H1 (cell line): ENCODE measurements at regions not wholly inside any gene's neighbourhood (a gene's known extent, or its start where the extent isn't known, plus 50 kb on each side); places are given as distances from the start of the nearest gene placed in this dataset.

Source experiments
- CTCF ChIA-PET: fragments of 300-600 bp; sonication (Branson Sonifier 250); formaldehyde crosslinking; loops from one replicate; lab custom pipeline; 2021; ENCODE audit not compliant: partially characterized antibody; lab: Charles Lee
- POLR2A ChIA-PET: fragments of 300-600 bp; sonication (Branson Sonifier 250); formaldehyde crosslinking; loops from one replicate; lab custom pipeline; 2021; ENCODE audit warnings: inconsistent platforms; ENCODE audit not compliant: partially characterized antibody; lab: Charles Lee
- DNase-seq, 2 experiments: peaks; one replicate each; pipeline versions ENCODE4 v3.0.0 to v3.0.0-alpha.2; 2010 to 2022; ENCODE audit warnings: low spot score in 2 of 2, low read depth in 1 of 2, mixed read lengths in 1 of 2
- FAIRE-seq: peaks from 2 replicates; lab custom pipeline; 2011; peaks lifted over from hg19 to GRCh38; lab: Jason Lieb, UNC
- H2AFZ ChIP-seq: 2 replicates; pipeline ENCODE4 v1.8.1; 2012; ENCODE audit warnings: low read length, inconsistent platforms
- H2AK5ac ChIP-seq: 2 replicates; pipeline ENCODE4 v1.6.1; 2013; ENCODE audit warnings: low read depth, low read length
- H2BK120ac ChIP-seq: replicated peaks from 2 replicates; pipeline ENCODE3; 2013; ENCODE audit warnings: low read depth, low read length, inconsistent platforms
- H2BK12ac ChIP-seq: 2 replicates; pipeline ENCODE4 v1.6.1; 2013; ENCODE audit warnings: low read depth, low read length
- H2BK15ac ChIP-seq: 2 replicates; pipeline ENCODE4 v1.6.1; 2013; ENCODE audit warnings: low read length
- H2BK20ac ChIP-seq: 2 replicates; pipeline ENCODE4 v1.6.1; 2013; ENCODE audit warnings: low read length
- H2BK5ac ChIP-seq: 2 replicates; pipeline ENCODE4 v1.6.1; 2013; ENCODE audit warnings: low read depth, low read length
- H3K14ac ChIP-seq: 2 replicates; pipeline ENCODE4 v1.6.1; 2013; ENCODE audit warnings: inconsistent platforms; ENCODE audit not compliant: insufficient read length
- H3K18ac ChIP-seq: 2 replicates; pipeline ENCODE4 v1.6.1; 2013; ENCODE audit warnings: low read length; ENCODE audit errors: extremely low read depth
- H3K23ac ChIP-seq: 2 replicates; pipeline ENCODE4 v1.6.1; 2013; ENCODE audit warnings: inconsistent platforms; ENCODE audit not compliant: insufficient read length
- H3K23me2 ChIP-seq: 2 replicates; pipeline ENCODE4 v1.6.1; 2013; ENCODE audit warnings: low read depth, low read length
- H3K27ac ChIP-seq: 2 replicates; pipeline ENCODE4 v1.6.1; 2011; ENCODE audit warnings: low read depth, low read length, inconsistent platforms
- H3K27me3 ChIP-seq, 4 experiments: replicated peaks in 1 of 4; 1 replicate in 1 of 4; 2 replicates in 3 of 4; pipeline versions ENCODE4 v1.6.1 to v1.8.1; 2011 to 2013; ENCODE audit warnings: low read length in 3 of 4, mild to moderate bottlenecking in 3 of 4, inconsistent platforms in 2 of 4, mixed read lengths in 2 of 4, moderate library complexity in 1 of 4; ENCODE audit not compliant: control insufficient read depth in 3 of 4, insufficient read depth in 3 of 4; ENCODE audit errors: extremely low read depth in 1 of 4
- H3K36me3 ChIP-seq, 4 experiments: 2 replicates each; pipeline versions ENCODE4 v1.6.1 to v1.8.1; 2011 to 2013; ENCODE audit warnings: mild to moderate bottlenecking in 4 of 4, low read length in 3 of 4, moderate library complexity in 2 of 4, control low read depth in 1 of 4, inconsistent platforms in 1 of 4; ENCODE audit not compliant: insufficient read depth in 4 of 4, control insufficient read depth in 2 of 4
- H3K4ac ChIP-seq: replicated peaks from 2 replicates; pipeline ENCODE3; 2013; ENCODE audit warnings: low read length, low read depth, mixed read lengths, inconsistent platforms; ENCODE audit not compliant: insufficient read length
- H3K4me1 ChIP-seq, 4 experiments: replicated peaks in 1 of 4; 1 replicate in 1 of 4; 2 replicates in 3 of 4; pipeline versions ENCODE4 v1.6.1 to v1.8.1; 2011 to 2013; ENCODE audit warnings: low read length in 3 of 4, inconsistent platforms in 2 of 4, mixed read lengths in 1 of 4; ENCODE audit not compliant: insufficient read depth in 4 of 4, control insufficient read depth in 3 of 4
- H3K4me2 ChIP-seq, 2 experiments: 2 replicates each; pipeline versions ENCODE4 v1.6.1 to v1.8.1; 2011 to 2013; ENCODE audit warnings: low read depth in 2 of 2, low read length in 2 of 2, control low read depth in 1 of 2, inconsistent platforms in 1 of 2, mild to moderate bottlenecking in 1 of 2; ENCODE audit not compliant: insufficient read depth in 1 of 2
- H3K4me3 ChIP-seq, 4 experiments: fragments of 200-600, 300-600 bp in 1 of 4; sonication (generic), shearing (Covaris generic), sonication (Bioruptor Twin) in 1 of 4; 2 replicates each; pipeline versions ENCODE4 v1.5.1 to v1.8.1; 2011 to 2016; ENCODE audit warnings: low read length in 4 of 4, low read depth in 3 of 4, control low read depth in 2 of 4, inconsistent platforms in 2 of 4, mild to moderate bottlenecking in 2 of 4, mixed read lengths in 1 of 4, moderate library complexity in 1 of 4; ENCODE audit not compliant: insufficient read depth in 2 of 4; ENCODE audit errors: extremely low read depth in 1 of 4
- H3K56ac ChIP-seq: replicated peaks from 2 replicates; pipeline ENCODE3; 2013; ENCODE audit warnings: low read depth, mild to moderate bottlenecking, mixed read lengths, low read length, inconsistent platforms; ENCODE audit not compliant: insufficient read length
- H3K79me1 ChIP-seq: 2 replicates; pipeline ENCODE4 v1.6.1; 2013; ENCODE audit warnings: low read depth, low read length, control low read depth
- H3K79me2 ChIP-seq, 2 experiments: 2 replicates each; pipeline versions ENCODE4 v1.6.1 to v1.8.1; 2012 to 2013; ENCODE audit warnings: low read length in 2 of 2, mild to moderate bottlenecking in 2 of 2, inconsistent platforms in 1 of 2; ENCODE audit not compliant: insufficient read depth in 2 of 2, control insufficient read depth in 1 of 2
- H3K9ac ChIP-seq, 4 experiments: replicated peaks in 1 of 4; 1 replicate in 1 of 4; 2 replicates in 3 of 4; pipeline versions ENCODE4 v1.6.1 to v1.8.1; 2011 to 2013; ENCODE audit warnings: low read depth in 3 of 4, low read length in 3 of 4, control low read depth in 2 of 4, mild to moderate bottlenecking in 2 of 4, moderate library complexity in 2 of 4, inconsistent platforms in 1 of 4; ENCODE audit errors: extremely low read depth in 1 of 4
- H3K9me3 ChIP-seq, 2 experiments: 2 replicates each; pipeline versions ENCODE4 v1.6.1 to v1.8.1; 2012 to 2013; ENCODE audit warnings: mild to moderate bottlenecking in 2 of 2, moderate library complexity in 2 of 2, control low read depth in 1 of 2, inconsistent platforms in 1 of 2, low read depth in 1 of 2, low read length in 1 of 2, mixed read lengths in 1 of 2; ENCODE audit not compliant: insufficient read depth in 2 of 2
- H4K20me1 ChIP-seq, 2 experiments: replicated peaks in 1 of 2; 2 replicates each; pipeline versions ENCODE3 to v1.8.1; 2011 to 2013; ENCODE audit warnings: inconsistent platforms in 2 of 2, low read length in 2 of 2, mild to moderate bottlenecking in 1 of 2; ENCODE audit not compliant: insufficient read depth in 2 of 2, control insufficient read depth in 1 of 2
- H4K5ac ChIP-seq: 2 replicates; pipeline ENCODE4 v1.6.1; 2013; ENCODE audit warnings: low read length, low read depth, mixed read lengths, inconsistent platforms; ENCODE audit not compliant: insufficient read length
- H4K8ac ChIP-seq: 2 replicates; pipeline ENCODE4 v1.8.0; 2013; ENCODE audit warnings: mild to moderate bottlenecking, moderate library complexity, low read length, inconsistent platforms; ENCODE audit not compliant: insufficient read depth; ENCODE audit errors: extremely low read depth
- H4K91ac ChIP-seq: replicated peaks from 2 replicates; pipeline ENCODE3; 2013; ENCODE audit warnings: low read length, mixed read lengths, inconsistent platforms; ENCODE audit not compliant: insufficient read length
- WGBS, 2 experiments: shearing (Covaris generic) in 1 of 2; methylation state at CpG; one replicate each; pipeline versions ENCODE4 v1.1.6 to v1.1.7; 2013 to 2015; ENCODE audit warnings: low lambda C conversion rate in 2 of 2, mixed read lengths in 2 of 2, inconsistent platforms in 1 of 2, low coverage in 1 of 2, missing lambda C conversion rate in 1 of 2; ENCODE audit not compliant: insufficient replicate concordance in 2 of 2, insufficient coverage in 1 of 2, insufficient read length in 1 of 2; ENCODE audit errors: extremely low coverage in 1 of 2, missing lambda C conversion rate in 1 of 2; 5-methylcytosine and 5-hydroxymethylcytosine counted together

DNA sequence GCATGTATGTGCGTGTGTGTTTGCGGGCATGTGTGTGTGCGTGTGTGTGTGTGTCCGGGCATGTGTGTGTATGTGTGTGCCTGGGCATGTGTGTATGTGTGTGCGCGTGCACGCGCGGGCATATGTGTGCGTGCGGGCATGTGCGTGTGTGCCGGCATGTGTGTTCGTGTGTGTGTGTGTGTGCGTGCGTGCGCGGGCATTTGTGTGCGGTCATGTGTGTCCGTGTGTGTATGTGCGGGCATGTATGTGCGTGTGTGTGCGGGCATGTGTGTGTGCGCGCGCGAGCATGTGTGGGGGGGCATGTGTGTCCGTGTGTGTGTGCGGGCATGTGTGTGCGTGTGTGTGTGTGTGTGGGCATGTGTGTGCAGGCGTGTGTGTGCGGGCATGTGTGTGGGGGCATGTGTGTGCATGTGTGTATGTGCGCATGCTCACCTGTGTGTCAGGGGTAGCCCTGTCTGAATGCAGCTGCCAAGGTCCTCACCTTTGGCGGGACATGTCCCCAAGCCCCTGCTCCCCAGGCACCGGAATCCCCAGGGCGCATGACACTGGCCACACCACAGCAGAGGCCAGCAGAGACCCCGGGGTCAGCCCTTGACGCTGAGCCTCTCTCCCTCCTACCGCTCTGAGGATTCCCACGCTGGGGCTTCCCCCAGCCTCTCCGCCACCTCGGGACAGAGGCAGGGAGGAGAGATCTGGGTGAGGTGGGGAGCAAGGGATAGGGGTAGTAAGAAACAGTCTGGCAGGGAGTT, 109.5 kb upstream of the NCOR2 start:
- no peak overlapping the region for H2BK120ac ChIP-seq
- WGBS, 2 experiments: 86% methylated on average over 42 of the region's 42 CpGs; no CpG with 5 or more reads in 1 of the 2 experiments
- no peak overlapping the region for H2BK15ac ChIP-seq
- H3K4me2 ChIP-seq: no peak overlapping the region
- peak overlapping the region; percentile 5 for H4K91ac ChIP-seq
- H2BK20ac ChIP-seq: no peak overlapping the region
- H2AFZ ChIP-seq: no peak overlapping the region
- no peak overlapping the region for H3K56ac ChIP-seq
- peak overlapping the region; percentile 61 for H3K4ac ChIP-seq
- no peaks in the 10 kb centered on the region for H3K79me2 ChIP-seq
- H3K14ac ChIP-seq: peak overlapping the region; percentile 18
- peaks cover 0 to 4% of the 10 kb centered on the region in 2 experiments for H4K20me1 ChIP-seq
- H3K18ac ChIP-seq: no peak overlapping the region; the same call in 1 of the 2 replicates
- H2AK5ac ChIP-seq: no peak overlapping the region
- peak overlapping the region; percentile 82 for H2BK5ac ChIP-seq
- FAIRE-seq (no peak), DNase-seq (no peak)
- no peak overlapping the region for H3K9ac ChIP-seq
- no peak overlapping the region for H4K5ac ChIP-seq
- CTCF ChIA-PET: interaction anchor here (1.2 kb wide), 1 partner anchor 87 kb away, joined by 3 read pairs; no protein-coding TSS in a partner anchor
- H3K27me3 ChIP-seq: no peaks in the 10 kb centered on the region; a peak in 1 of 7 replicates
- H3K36me3 ChIP-seq: no peaks in the 10 kb centered on the region
- no peaks in the 10 kb centered on the region; the same call in 1 of the 2 replicates for H3K79me1 ChIP-seq
- peak overlapping the region; percentile 43; the same call in 1 of the 2 replicates for H2BK12ac ChIP-seq
- H3K23me2 ChIP-seq: peaks cover 10% of the 10 kb centered on the region; the same call in 1 of the 2 replicates
- POLR2A ChIA-PET: interaction anchor here (1.0 to 2.0 kb wide), 2 partner anchors 9 to 14 kb away, joined by 3 to 4 read pairs; no protein-coding TSS in a partner anchor
- H4K8ac ChIP-seq: no peak overlapping the region; the same call in 1 of the 2 replicates
- no peak overlapping the region for H3K23ac ChIP-seq
- H3K27ac ChIP-seq: no peak overlapping the region
- H3K9me3 ChIP-seq: peaks cover 0 to 7% of the 10 kb centered on the region in 2 experiments; a peak in 2 of 4 replicates
- peaks cover 0 to 3% (median 2%) of the 10 kb centered on the region in 4 experiments; a peak in 3 of 7 replicates for H3K4me1 ChIP-seq
- H3K4me3 ChIP-seq: no peak overlapping the region
